Liver (tissue), 7 donors: ENCODE measurements at regions not wholly inside any gene's neighbourhood (a gene's known extent, or its start where the extent isn't known, plus 50 kb on each side); places are given as distances from the start of the nearest gene placed in this dataset.

Source experiments
- DNase-seq: peaks from one replicate; pipeline ENCODE4 v3.0.0-alpha.2; 2017; ENCODE audit warnings: low spot score
- H3K27ac ChIP-seq, 2 donors: one replicate each; pipeline ENCODE4 v1.7.0; 2013; ENCODE audit warnings: inconsistent platforms in 2 of 2, low read length in 2 of 2, control low read depth in 1 of 2, low read depth in 1 of 2, mild to moderate bottlenecking in 1 of 2
- H3K27me3 ChIP-seq, 4 donors: one replicate each; pipeline versions ENCODE4 v1.6.1 to v1.7.0; 2013; ENCODE audit warnings: low read length in 3 of 4, inconsistent platforms in 1 of 4, mild to moderate bottlenecking in 1 of 4, moderate library complexity in 1 of 4; ENCODE audit not compliant: control insufficient read depth in 4 of 4, insufficient read depth in 4 of 4
- H3K36me3 ChIP-seq, 4 donors: one replicate each; pipeline versions ENCODE4 v1.6.1 to v1.7.0; 2013; ENCODE audit warnings: low read length in 3 of 4, mild to moderate bottlenecking in 3 of 4, low read depth in 1 of 4, moderate library complexity in 1 of 4; ENCODE audit not compliant: control insufficient read depth in 4 of 4, insufficient read depth in 3 of 4
- H3K4me1 ChIP-seq, 4 donors: one replicate each; pipeline versions ENCODE4 v1.6.1 to v1.7.0; 2013; ENCODE audit warnings: low read length in 3 of 4, mild to moderate bottlenecking in 3 of 4, moderate library complexity in 1 of 4; ENCODE audit not compliant: control insufficient read depth in 4 of 4, insufficient read depth in 4 of 4
- H3K4me3 ChIP-seq, 3 donors: one replicate each; pipeline versions ENCODE4 v1.6.1 to v1.7.0; 2013; ENCODE audit warnings: low read length in 3 of 3, control low read depth in 1 of 3, low read depth in 1 of 3, mild to moderate bottlenecking in 1 of 3
- H3K9ac ChIP-seq, 2 donors: one replicate each; pipeline ENCODE4 v1.7.0; 2013; ENCODE audit warnings: low read length in 2 of 2, mild to moderate bottlenecking in 2 of 2, moderate library complexity in 2 of 2, control low read depth in 1 of 2, low read depth in 1 of 2
- H3K9me3 ChIP-seq, 4 donors: one replicate each; pipeline versions ENCODE4 v1.6.1 to v1.7.0; 2013; ENCODE audit warnings: low read length in 3 of 4; ENCODE audit not compliant: control insufficient read depth in 4 of 4
- EGR1 ChIP-seq, 2 donors: IDR thresholded peaks; 2 replicates each; pipeline ENCODE4 v1.6.1; 2016 to 2018; ENCODE audit warnings: antibody characterized with exemption in 2 of 2, low read depth in 2 of 2
- FOXA1 ChIP-seq: IDR thresholded peaks from 2 replicates; pipeline ENCODE4 v1.6.1; 2016; ENCODE audit warnings: antibody characterized with exemption
- FOXA2 ChIP-seq: IDR thresholded peaks from 2 replicates; pipeline ENCODE4 v1.6.1; 2016; ENCODE audit warnings: antibody characterized with exemption
- GABPA ChIP-seq, 2 donors: IDR thresholded peaks in 1 of 2; conservative IDR thresholded peaks in 1 of 2; 2 replicates each; pipeline ENCODE4 v1.6.1; 2016; ENCODE audit warnings: antibody characterized with exemption in 2 of 2, mild to moderate bottlenecking in 1 of 2, moderate library complexity in 1 of 2
- HNF4G ChIP-seq: IDR thresholded peaks from 2 replicates; pipeline ENCODE4 v1.6.1; 2016; ENCODE audit warnings: antibody characterized with exemption
- RAD21 ChIP-seq, 2 donors: IDR thresholded peaks; 2 replicates each; pipeline ENCODE4 v1.6.1; 2016; ENCODE audit warnings: antibody characterized with exemption in 2 of 2, mild to moderate bottlenecking in 2 of 2
- TAF1 ChIP-seq: conservative IDR thresholded peaks from 2 replicates; pipeline ENCODE4 v1.6.1; 2016; ENCODE audit warnings: antibody characterized with exemption, mild to moderate bottlenecking
- WGBS: extraction: QIAGEN DNeasy Blood & Tissue Kit; methylation state at CpG from one replicate; pipeline ENCODE4 v1.1.7; 2013; 5-methylcytosine and 5-hydroxymethylcytosine counted together
- TF ChIP-seq, protein P1 (sequence below): IDR thresholded peaks from 2 replicates; pipeline ENCODE4 v1.6.1; 2016; ENCODE audit warnings: antibody characterized with exemption, mild to moderate bottlenecking
- TF ChIP-seq, protein P2 (sequence below): IDR thresholded peaks from 2 replicates; pipeline ENCODE4 v1.6.1; 2016; ENCODE audit warnings: antibody characterized with exemption
- donor health status: healthy.
- donor health status: healthy.
- donor health status: healthy.
- donor health status: healthy.

DNA sequence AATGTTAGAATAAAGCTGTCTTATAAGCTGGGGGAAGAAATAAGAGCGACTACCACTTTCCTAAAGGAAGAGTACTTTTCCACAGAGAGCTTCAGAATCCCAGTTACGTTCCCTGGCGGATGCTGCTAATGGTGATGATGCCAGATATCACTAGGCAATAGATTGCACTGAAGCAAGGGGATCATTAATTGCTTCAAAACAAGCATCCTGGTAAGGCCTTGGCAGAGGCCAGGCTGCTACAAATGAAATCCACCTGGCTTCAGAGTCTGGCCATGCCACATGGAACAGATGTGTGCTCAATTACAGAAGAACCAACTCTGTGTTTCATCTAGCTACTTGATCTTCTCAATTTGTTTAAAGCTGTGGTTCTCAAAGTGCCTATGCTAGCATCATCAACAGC is 129.2 kb upstream of the IL12A start:
- no peaks in the 10 kb centered on the region for H3K4me1 ChIP-seq
- H3K4me3 ChIP-seq = no peak overlapping the region
- no peak overlapping the region for H3K9ac ChIP-seq
- WGBS = 95% methylated on average over 3 of the region's 3 CpGs
- TF ChIP-seq, protein P1, sequence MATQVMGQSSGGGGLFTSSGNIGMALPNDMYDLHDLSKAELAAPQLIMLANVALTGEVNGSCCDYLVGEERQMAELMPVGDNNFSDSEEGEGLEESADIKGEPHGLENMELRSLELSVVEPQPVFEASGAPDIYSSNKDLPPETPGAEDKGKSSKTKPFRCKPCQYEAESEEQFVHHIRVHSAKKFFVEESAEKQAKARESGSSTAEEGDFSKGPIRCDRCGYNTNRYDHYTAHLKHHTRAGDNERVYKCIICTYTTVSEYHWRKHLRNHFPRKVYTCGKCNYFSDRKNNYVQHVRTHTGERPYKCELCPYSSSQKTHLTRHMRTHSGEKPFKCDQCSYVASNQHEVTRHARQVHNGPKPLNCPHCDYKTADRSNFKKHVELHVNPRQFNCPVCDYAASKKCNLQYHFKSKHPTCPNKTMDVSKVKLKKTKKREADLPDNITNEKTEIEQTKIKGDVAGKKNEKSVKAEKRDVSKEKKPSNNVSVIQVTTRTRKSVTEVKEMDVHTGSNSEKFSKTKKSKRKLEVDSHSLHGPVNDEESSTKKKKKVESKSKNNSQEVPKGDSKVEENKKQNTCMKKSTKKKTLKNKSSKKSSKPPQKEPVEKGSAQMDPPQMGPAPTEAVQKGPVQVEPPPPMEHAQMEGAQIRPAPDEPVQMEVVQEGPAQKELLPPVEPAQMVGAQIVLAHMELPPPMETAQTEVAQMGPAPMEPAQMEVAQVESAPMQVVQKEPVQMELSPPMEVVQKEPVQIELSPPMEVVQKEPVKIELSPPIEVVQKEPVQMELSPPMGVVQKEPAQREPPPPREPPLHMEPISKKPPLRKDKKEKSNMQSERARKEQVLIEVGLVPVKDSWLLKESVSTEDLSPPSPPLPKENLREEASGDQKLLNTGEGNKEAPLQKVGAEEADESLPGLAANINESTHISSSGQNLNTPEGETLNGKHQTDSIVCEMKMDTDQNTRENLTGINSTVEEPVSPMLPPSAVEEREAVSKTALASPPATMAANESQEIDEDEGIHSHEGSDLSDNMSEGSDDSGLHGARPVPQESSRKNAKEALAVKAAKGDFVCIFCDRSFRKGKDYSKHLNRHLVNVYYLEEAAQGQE = no peak
- TF ChIP-seq TAF1 (no peak), RAD21 (IDR thresholded peaks at IDR 0.05) (no peak), EGR1 (IDR thresholded peaks at IDR 0.05; ENCODE audit: low read depth in 2 of 2) (no peak), HNF4G (no peak), GABPA (IDR thresholded peaks at IDR 0.05 in 1 of 2, conservative IDR thresholded peaks at IDR 0.05 in 1 of 2) (no peak)
- TF ChIP-seq, protein P2, sequence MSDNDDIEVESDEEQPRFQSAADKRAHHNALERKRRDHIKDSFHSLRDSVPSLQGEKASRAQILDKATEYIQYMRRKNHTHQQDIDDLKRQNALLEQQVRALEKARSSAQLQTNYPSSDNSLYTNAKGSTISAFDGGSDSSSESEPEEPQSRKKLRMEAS = no peak
- H3K36me3 ChIP-seq = no peaks in the 10 kb centered on the region
- no peaks in the 10 kb centered on the region for H3K27me3 ChIP-seq
- no peak for DNase-seq
- H3K27ac ChIP-seq = no peak overlapping the region
- H3K9me3 ChIP-seq = no peaks in the 10 kb centered on the region

DNA sequence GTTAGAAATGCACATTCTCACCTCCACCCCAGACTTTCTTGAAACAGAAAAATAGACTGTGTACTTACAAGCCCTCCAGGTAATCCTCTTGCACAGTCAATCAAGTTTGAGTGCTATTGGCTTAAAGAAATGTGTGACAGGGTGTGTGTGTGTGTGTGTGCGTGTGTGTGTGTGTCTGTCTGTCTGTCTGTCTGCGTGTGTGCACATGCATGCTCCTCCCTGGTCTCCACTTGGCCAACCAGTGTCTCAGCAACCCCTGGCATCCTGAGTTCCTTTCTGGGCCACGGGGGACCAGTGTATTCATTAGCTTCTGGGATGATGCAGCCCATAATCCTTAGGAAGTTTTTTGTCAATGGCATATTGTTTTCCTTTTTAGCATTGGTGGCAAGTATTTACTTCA is 128.8 kb upstream of the IL12A start:
- no peak overlapping the region for H3K9ac ChIP-seq
- H3K4me1 ChIP-seq = no peaks in the 10 kb centered on the region
- no peak for DNase-seq
- no peaks in the 10 kb centered on the region for H3K36me3 ChIP-seq
- no peak for TF ChIP-seq GABPA (IDR thresholded peaks at IDR 0.05 in 1 of 2, conservative IDR thresholded peaks at IDR 0.05 in 1 of 2)
- no peaks in the 10 kb centered on the region for H3K27me3 ChIP-seq
- 82% methylated on average over 3 of the region's 3 CpGs for WGBS
- no peak overlapping the region for H3K27ac ChIP-seq
- no peak overlapping the region for H3K4me3 ChIP-seq
- H3K9me3 ChIP-seq = no peaks in the 10 kb centered on the region

DNA sequence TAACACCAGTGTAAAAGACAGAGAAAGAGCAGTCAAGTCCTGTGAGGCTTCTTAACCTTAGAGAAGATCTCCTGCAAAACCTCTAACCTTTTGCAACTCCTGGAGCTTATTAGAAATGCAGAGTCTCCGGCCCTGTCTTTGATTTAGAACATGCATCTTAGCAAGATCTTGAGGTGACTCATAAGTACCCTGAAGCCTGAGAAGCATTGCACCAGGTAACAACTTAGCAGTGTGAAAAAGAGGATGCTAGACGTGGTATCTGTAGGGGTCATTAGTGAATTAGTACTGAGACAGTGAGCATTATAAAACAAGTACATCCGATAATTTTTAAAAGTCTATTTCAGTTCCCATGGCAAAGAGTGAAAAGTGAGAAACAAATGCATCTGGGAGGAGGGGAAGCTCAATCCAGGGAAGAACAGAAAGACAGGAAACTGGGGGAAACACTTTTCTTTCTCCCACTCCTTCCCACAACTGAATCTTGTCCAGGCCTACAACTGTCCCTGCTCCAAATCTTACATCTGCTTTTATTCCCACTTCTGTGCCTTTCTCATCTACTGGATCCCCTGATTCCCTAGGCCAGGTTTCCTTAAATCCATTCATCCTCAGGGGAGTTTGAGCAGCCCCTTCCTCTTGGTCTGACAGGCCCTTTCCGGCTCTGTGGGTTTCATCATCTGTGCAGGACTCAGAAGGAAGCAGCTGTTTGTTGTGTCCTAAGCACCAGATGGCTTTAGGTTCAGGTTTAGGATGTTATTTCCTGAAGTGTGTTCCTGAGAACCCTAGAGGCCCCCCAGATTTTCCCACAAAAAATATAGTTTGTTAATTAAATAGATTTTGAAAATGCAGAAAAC is 128.1 kb upstream of the IL12A start:
- TF ChIP-seq TAF1 (no peak), FOXA1 (no peak), FOXA2 (no peak)
- TF ChIP-seq, protein P2 = no peak
- H3K27ac ChIP-seq = no peak overlapping the region
- WGBS = 78% methylated on average over 4 of the region's 4 CpGs
- H3K4me1 ChIP-seq = no peaks in the 10 kb centered on the region
- no peaks in the 10 kb centered on the region for H3K36me3 ChIP-seq
- no peaks in the 10 kb centered on the region for H3K9me3 ChIP-seq
- H3K9ac ChIP-seq = no peak overlapping the region
- H3K4me3 ChIP-seq = no peak overlapping the region
- H3K27me3 ChIP-seq = no peaks in the 10 kb centered on the region
- no peak for DNase-seq
